ENCODE measurements at regions not wholly inside any gene's neighbourhood (a gene's known extent, or its start where the extent isn't known, plus 50 kb on each side); places are given as distances from the start of the nearest gene placed in this dataset.
"Not testable (repeated sequence)": the region's sequence is repeated elsewhere in the genome, so short reads cannot be mapped to it uniquely, and the experiment has no call there.

DNA sequence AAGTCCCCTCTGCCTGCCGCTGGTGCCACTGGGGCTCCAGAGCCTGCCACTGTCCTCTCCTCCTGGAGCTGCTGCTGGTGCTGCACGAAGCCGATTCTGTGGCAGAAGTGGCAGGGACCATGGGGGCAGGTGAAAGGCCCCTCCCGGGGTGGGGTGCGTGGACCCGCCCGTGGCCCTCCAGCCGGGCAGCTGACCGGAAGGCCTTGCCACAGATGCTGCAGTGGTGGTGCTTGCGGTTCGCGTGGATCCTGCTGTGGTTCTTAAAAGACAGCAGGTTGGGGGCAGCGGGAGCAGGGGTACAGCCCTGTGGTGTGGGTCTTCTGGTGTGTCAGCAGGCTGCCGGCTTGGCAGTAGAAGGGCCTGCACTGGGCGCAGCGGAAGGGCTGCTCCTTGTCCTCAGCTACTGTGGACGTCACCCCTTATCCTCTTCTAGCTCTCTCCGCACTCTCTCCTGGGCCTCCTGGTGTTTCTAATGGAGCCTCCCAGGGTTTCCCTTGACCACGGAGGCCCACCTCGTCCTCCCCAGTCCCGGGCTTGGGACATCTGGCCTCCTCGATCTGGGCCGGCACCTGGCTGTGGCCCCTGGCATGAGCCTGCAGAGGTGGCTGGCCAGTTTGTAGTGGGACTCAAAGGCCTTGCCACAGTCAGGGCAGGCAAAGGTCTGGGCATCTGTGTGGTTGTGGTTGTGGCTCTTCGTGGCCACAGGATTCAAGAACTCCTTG lies 380.4 kb downstream of the OLFM4 start:
- no peak for FAIRE-seq

DNA sequence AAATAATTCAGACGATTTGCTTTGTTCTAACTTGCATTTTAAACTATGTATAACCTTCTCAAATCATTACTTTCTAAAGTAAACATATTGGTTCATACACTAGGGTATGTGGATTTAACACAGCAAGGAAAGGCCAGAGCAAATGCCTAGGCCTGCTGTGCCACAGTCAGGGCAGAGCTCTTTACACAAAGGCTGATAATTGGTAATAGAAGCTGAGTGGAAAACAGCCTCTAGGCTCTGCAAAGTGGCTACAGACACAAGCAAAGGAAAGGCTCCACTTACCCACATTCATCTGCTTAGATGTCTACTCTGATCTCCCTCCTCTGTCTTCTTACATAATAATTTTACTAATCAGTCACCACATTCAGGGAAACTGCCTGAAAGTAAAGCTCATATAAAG lies 382.9 kb downstream of the OLFM4 start:
- no peak for FAIRE-seq

DNA sequence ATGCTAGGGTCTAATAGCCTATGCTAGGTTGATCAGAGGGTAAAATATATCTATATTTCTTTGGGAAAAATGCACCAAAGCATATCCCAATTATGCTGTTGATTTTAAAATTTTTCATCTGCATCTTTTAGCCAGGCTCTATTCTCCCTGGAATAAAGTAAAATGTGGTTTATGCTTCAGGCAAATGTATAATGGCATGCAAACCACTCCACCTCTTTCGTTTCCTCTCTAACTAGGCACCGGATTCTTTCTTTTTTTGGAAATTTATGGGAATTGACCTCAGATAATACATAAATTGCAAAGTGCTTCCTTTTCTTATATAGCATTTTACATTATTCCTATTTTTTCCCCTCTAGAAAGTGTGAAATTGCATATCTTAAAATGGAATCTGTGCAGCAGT lies 386.5 kb downstream of the OLFM4 start:
- no peak for FAIRE-seq

DNA sequence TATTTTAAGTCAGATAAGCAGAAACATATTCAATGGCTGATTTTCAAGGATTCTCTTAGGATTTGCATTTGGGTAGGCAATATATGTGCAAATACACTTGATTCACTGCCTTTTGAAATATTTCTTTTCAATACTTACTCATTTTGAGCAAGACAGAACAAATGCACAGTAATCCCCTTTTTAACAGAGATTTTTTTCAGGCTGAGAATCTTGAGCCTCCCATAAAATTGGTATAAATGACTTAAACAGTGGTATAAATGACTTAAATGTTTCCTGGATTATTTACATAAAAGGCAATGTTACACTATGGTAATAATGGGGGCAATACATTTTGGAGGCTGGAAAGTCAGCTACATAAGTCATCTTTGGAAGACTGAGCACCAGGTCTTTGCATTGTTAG lies 389.0 kb downstream of the OLFM4 start:
- FAIRE-seq: no peak

DNA sequence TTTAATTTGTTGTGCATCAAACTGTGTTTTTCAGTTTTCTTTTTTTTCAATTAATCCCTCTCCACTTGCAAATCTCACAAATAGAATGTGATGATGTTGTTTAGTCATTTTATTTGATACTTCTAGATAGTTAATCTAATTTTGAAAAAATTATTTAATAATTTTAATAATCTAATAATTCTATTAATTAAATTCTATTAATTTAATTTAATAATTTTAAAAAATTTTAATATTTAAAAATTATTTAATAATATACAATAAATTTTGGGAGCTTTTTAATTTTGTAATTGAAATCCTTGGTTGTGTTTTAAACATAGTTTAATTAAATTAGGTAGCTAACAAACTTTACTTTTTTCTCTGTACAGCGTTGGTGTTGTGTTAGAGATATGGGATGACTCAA lies 393.8 kb downstream of the OLFM4 start:
- FAIRE-seq: peak; percentile 86

DNA sequence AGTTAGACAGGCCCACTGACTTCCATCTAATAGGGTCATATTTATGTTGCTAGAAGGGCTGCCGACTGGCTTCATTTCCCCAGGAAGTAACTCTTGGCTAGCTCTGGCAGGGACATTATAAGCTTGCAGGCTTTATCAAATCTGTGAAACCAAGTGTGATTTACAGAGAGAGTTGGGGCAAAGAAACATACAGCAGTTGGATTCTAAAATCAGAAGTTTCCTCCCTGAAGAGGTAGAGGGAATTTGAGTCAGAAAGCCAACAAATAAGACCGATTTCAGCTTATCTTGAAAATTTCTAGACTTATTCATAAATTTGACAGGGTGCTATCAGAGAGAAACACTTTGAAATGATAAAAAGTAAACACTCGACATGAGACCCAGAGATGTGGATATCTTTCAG lies 407.8 kb downstream of the OLFM4 start:
- no peak for FAIRE-seq

DNA sequence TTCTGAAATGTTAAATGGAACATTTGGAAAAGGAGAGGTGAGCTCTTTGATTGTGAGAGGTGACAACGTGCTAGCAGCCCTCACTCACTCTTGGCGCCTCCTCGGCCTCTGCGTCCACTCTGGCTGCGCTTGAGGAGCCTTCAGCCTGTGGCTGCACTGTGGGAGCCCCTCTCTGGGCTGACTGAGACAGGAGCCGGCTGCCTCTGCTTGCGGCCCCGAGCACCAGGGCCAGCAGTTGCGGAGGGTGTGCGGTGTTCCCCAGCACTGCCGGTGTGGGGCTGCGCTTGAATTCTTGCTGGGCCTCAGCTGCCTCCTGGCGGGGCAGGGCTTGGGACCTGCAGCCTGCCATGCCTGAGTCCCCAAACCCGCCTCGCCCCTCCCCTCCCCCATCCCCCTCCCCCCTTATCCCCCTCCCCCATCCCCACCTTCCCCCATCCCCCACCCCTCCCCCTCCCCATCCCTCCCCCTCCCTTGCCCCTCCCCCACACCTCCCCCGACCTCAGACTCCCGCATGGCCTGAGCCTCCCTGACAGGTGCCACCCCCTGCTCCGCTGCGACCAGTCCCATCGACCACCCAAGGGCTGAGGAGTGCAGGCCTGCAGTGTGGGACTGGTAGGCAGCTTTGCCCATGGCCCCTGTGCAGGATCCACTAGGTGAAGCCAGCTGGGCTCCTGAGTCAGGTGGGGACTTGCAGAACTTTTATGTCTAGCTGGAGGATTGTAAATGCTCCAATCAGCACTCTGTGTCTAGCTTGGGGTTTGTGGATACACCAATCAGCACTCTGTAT lies 411.0 kb downstream of the OLFM4 start:
- FAIRE-seq: no peak

DNA sequence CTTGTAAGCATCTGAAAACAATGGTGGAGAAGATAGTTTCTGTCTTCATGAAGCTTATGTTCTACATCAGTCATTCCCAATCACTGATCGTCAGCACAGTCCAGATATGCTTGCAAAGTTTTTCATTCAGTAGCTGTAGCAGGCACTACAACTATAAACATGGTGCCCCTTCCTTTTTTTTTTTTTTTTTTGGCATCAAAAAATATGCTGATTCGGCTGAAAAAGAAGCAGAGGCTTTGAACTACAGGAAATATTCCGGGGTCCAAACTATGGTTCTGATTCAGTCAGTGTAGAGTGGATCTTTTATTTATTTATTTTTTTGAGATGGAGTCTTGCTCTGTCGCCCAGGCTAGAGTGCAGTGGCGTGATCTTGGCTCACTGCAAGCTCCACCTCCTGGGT lies 414.4 kb downstream of the OLFM4 start:
- no peak for FAIRE-seq

DNA sequence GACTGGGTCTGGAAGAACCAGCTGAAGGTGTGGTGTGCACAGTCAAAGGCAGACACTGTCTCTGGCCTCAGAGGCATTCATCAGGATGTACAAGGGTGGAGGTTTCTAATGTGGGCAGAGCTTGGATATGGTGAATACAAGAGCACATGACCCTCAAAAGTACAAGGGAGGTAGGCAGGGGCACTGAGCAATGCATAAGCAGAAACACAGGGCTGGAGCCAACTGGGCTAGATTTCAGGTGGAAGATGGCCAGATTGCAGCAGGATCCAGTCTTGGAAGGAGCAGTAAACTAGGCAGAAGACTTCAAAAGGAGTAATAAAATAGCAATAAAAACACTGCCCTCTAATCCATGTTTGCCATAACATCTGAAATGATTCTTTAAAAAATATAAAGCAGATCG lies 417.1 kb downstream of the OLFM4 start:
- no peak for FAIRE-seq

DNA sequence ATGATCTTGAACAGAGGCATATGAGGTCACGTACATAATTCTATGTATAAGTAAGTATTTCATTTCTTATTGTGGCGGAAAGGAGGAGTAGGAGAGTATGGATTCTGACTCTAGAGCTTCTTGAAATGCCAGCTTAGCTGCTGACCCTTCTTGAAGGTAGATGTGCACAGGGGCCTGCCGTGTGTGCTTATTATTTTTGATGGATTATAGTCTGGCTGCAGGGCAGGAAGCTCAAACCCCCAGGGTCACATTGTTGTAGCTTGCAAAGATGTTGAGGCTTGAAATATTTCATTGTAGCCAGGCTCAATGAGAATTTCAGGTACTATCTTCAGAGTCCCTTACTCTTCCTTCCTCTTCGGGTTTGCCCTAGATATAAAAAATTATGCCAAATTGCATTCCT lies 418.8 kb downstream of the OLFM4 start:
- no peak for FAIRE-seq

DNA sequence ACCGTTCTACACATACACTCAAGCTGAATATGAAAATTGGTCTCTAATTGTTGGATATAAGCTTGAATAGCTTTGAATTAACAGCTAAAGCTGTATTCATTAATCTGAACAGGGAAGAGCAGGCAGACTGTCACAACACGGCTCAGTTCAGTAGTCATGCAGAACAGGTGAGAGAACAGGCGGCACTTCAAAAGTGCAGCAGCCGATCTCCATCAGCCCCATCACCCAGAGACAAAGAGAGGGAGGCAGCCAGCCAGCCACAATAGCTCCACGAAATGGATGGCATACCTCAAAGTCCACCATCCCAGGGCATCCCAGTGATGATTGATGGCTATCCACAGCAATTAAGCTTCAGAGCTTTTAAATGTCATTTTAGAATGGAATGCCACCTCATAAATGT lies 419.2 kb downstream of the OLFM4 start:
- no peak for FAIRE-seq

DNA sequence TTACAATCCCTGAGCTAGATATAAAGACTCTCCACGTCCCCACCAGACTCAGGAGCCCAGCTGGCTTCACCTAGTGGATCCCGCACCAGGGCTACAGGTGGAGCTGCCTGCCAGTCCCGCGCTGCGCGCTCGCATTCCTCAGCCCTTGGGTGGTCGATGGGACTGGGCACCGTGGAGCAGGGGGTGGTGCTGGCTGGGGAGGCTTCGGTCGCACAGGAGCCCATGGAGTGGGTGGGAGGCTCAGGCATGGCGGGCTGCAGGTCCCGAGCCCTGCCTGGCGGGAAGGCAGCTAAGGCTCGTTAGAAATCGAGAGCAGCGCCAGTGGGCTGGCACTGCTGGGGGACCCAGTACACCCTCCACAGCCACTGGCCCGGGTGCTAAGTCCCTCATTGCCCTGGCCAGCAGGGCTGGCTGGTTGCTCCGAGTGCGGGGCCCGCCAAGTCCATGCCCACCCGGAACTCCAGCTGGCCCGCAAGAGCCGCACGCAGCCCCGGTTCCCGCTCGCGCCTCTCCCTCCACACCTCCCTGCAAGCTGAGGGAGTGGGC lies 423.7 kb downstream of the OLFM4 start:
- not testable (repeated sequence) for FAIRE-seq

DNA sequence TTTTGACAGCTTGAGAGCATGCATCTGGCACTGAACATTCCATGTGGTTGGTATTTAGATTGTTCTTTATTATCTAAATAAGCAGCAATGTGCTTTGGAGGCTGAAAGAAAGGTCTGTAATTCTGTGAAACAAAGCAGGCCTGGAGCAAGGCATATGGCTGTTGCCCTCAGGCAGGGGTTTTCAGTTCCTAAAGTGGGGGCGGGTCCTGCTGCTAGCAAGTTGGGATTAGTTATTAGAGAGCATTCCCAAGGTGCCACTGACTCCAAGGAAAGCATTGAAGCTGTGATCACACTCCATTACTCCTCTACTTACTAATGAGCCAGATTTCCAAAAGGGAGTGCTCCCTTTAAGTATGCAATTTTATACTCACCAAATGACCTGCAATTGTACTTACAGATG lies 432.2 kb downstream of the OLFM4 start:
- no peak for FAIRE-seq

DNA sequence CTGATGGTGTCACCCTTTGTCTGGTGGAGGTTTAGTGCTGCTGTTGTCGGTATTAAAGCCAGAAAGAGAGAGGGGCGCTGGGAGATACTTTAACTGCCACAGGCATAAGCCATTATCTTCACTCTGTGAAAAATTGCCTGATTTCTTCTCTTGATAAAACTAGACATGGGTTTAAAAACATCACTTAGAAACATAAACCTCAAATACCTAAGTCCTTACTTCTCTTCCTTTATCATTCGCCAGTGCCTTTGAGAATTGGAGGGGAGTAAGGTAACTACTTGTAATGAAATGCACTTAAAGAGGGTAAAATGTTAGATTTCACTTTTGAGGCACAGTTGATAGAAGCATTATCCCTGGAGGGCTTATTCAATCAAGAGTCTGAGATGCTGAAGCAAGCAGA lies 434.5 kb downstream of the OLFM4 start:
- no peak for FAIRE-seq

DNA sequence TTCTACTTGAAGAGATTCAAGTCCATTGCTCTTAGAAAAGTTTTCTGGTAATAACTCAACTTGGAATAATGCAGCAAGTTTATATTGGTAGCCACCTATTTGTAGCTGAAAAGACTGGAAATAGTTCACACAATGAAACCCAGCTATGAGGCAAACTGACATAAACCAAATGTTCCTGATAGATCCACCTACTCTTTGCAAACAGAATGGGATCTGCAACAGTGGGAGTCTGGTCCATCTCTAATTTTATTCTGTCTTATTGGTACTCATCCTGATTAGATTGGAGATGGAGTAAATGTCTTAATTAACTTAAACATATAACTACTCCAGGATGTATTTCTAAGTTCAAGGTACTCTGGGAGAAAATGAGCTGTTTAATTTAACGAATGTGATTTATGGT lies 438.0 kb downstream of the OLFM4 start:
- no peak for FAIRE-seq

DNA sequence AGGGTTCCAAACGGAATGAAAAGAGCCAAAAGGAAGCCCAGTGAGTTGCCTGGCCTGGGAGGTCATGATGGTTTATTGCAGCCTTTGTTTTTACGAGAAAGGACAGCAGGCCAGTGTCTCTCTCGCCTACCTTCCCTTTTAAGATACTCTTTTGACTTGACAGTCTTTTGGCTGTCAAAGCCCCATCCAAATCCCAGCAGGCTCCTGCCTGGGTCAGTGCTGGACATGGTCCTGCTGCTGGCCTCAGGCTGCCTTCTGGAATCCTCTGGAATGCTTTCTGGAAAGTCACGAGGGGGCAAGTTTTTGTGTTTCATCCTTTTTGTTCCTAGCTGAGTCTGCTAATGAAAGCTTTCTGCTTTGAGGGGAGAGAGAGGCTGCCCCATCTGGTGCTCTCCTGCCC lies 444.8 kb downstream of the OLFM4 start:
- FAIRE-seq: no peak

DNA sequence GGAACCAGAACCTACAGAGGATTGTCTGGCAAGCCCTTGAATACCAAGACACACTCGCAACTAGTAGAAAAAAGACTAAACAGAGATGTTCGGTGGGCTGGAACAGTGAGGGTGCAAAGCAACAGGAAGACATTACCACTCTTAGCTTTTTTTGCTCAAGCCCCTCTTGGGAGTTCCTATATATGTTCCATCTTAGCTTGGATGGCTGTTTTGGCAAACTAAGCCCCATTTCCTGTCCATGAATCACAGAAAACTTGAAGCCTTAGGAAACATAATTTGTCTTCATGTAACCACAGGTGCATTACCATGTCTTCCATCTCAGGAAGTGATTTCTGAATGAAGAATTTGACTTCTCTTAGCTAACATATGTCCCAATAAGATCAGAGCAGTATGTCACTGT lies 446.3 kb downstream of the OLFM4 start:
- no peak for FAIRE-seq

DNA sequence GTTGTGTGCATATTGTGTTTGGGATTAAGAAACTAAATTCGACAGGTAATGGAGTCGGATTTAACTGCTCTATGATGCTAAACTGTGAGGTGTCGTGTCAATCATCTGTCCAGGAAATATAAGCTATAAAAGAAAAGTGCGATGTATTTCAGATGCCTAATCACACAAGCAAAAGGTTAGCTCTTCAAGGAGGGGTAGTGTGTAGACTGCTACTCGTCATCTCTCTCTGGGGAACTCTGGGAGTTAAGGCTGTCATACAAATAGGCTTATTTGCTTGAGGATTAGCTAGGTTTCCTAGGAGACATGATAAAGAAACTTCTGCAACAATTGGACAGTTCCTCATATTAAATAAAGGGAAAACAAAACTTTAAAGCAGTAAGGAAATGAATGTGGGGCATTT lies 462.1 kb downstream of the OLFM4 start:
- FAIRE-seq: no peak

DNA sequence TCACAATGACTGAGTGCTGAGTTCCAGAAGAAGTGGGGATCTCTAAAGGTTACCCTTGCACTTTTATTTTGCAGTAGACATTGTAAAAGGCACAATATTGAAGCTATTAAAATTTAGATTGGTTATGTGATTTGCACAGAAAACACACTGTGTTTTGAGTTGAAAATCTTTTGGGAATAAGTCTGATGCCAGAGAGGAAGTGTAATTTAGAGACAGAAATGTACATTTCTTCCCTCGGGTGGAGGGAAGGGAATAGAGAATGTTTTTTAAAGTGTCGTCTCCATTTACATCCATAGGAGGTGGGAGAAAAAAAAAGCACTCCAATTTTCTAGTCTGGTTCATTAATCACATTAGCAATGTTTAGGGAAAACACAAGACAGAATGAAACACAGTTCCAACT lies 465.8 kb downstream of the OLFM4 start:
- FAIRE-seq: no peak

DNA sequence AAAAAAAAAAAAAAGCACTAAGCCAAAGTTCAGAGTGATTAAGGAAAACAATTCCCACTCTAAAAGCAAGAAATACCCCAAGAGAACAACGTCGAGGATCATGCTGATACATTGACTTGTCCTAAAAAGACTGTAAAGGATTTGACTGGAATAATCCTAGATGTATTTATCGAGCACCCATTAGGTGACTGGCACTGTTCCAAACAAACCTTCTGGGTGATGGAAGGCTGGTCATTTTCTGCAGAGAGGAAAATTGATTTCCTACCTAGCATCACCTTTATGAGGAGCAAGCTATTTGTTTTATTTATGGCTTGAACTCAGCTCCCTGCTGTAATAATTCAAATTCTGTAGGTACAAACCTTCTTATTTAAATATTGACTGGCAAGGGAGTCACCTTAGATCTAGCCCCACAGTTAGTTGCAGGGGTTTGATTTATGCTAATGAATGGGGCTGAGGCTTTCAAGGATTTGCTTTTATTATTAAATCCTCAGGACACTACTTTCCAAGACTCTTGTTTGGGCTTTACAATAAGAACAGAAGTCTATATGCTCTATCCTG lies 471.0 kb downstream of the OLFM4 start:
- FAIRE-seq: no peak

DNA sequence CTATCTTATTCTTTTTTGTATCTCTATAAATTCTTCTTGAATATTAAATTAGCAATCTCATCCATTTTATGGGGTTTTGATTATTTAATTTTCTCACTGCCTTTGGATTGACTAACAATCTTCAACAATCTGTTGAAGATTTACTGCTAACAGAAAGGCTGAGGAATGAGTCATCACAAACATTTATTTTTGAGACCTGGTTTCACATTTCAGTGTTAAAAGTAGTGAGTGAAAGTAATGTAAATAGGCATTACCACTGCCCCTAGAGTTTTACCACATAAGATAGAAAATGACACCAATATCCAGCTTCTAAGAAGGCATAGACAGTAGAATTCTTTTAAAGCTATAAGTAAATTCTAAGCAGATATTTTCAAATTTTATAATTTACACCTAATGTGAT lies 472.8 kb downstream of the OLFM4 start:
- FAIRE-seq: no peak

DNA sequence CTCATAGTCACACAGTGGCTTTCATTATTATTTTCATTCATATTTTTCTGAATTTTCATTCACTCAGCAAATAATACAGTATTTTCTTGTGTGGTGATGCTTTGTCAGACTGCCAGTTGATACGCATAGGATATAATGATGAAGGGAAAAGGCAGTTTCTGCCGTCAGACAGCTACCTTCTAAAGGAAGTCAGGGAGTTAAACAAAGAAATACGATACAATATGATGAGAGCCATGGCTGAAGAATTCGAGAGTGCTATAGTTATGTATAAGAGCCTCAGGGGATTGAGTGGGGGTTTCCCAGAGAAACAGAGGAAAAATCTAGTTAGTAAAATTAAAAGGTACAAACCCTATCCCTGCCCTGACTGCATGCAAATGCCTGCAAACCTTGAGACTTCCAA lies 479.1 kb downstream of the OLFM4 start:
- FAIRE-seq: no peak

DNA sequence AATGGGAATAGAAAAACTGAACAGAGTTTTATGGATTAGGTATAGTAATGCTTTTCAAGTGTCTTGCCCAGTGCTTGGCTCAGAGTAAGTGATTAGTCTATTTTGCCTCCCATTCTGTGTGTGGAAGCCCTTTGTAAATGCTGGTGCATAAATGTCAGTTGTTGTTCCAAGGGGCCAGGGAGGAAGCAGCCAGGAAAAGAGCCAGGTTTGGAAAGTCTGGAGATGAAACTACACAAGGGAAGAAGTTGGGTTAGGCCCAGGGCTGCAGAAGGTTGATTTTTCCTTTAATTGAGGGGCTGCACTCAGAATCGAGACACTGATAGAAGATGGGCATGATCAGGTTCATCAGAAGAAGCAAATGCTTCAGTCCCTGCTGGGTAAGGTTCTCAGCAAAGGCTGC lies 484.0 kb downstream of the OLFM4 start:
- no peak for FAIRE-seq

DNA sequence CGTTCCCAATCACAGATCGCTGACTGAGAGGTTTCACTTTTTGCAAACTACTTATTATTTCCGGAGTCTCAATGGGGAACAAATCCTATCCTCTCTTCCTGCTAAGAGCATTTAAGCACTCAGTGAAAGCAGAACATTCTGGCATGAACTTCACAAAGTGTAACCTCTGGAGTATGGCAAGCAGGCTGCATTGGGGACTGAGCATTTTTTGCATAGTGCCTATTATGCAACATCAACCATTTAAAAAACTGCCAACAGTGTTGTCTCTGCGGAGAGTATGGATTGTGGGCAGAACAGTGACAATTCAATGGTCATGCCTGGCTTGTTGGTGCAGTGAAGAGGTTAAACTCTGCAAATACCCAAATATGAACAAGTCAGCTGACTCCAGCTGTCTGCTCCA lies 484.6 kb downstream of the OLFM4 start:
- FAIRE-seq: no peak
